ENCODE measurements at regions not wholly inside any gene's neighbourhood (a gene's known extent, or its start where the extent isn't known, plus 50 kb on each side); places are given as distances from the start of the nearest gene placed in this dataset.

DNA sequence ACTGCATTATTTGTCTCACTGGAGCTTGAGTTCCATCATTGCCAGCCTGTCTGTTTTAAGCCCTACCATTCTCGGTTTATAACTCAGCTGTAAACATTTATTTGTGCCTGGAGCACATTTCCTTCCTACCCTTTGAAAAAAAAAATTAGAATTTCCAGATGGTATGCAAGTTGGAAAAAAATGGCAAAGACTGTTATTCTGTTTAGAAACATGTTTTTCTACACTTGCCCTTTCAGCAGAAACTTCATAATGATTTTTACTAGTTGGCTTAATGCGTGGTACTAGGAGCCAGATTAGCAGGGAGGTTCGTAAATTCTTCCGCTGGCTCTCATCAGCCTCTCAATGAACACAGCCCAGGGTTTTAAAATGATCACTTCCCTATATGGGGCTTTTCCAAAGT is 238.8 kb upstream of the WWC1 start:
- H3K4me3 ChIP-seq (ENCODE audit: low read depth in 1 of 5, low read length in 5 of 5) = no peak overlapping the region
- no peaks in the 10 kb centered on the region for H3K36me3 ChIP-seq (ENCODE audit: control insufficient read depth in 5 of 5, insufficient read depth in 5 of 5, low read length in 5 of 5)
- no peak overlapping the region for H3K9ac ChIP-seq (ENCODE audit: low read length in 5 of 5)
- no peaks in the 10 kb centered on the region for H3K9me3 ChIP-seq (ENCODE audit: control insufficient read depth in 5 of 5, low read length in 5 of 5)
- H3K27me3 ChIP-seq (ENCODE audit: control insufficient read depth in 5 of 5, insufficient read depth in 4 of 5, low read length in 5 of 5) = no peaks in the 10 kb centered on the region
- no peak overlapping the region for H3K27ac ChIP-seq (ENCODE audit: low read depth, low read length)
- H3K4me1 ChIP-seq (ENCODE audit: control insufficient read depth in 5 of 5, insufficient read depth in 5 of 5, low read length in 5 of 5) = peaks cover 0 to 2% (median under 1%) of the 10 kb centered on the region in 5 donors

DNA sequence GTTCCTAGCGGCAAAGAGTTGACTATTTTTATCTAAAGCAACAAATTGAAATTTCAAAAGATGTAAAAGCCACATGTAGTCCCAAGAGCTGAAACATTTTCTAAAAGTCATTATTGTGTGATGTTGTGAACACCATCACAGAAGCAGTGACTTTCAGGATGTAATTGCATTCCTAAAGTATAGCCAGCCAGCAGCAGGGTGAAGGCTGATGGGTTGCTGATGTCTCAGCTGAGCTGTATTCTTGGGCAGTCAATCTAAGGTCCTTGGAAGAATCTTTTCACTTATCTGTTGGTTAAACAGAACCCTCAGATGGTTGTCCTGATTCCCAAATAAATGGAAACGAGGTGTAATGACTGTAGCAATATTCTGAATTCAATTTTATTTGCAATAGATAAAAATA is 237.4 kb upstream of the WWC1 start:
- Histone ChIP-seq H3K27me3 (ENCODE audit: control insufficient read depth in 5 of 5, insufficient read depth in 4 of 5, low read length in 5 of 5) (no peaks in the 10 kb centered on the region), H3K36me3 (ENCODE audit: control insufficient read depth in 5 of 5, insufficient read depth in 5 of 5, low read length in 5 of 5) (no peaks in the 10 kb centered on the region), H3K4me3 (ENCODE audit: low read depth in 1 of 5, low read length in 5 of 5) (no peak overlapping the region), H3K27ac (ENCODE audit: low read depth, low read length) (no peak overlapping the region), H3K9me3 (ENCODE audit: control insufficient read depth in 5 of 5, low read length in 5 of 5) (no peaks in the 10 kb centered on the region), H3K9ac (ENCODE audit: low read length in 5 of 5) (no peak overlapping the region), H3K4me1 (ENCODE audit: control insufficient read depth in 5 of 5, insufficient read depth in 5 of 5, low read length in 5 of 5) (peaks cover 0 to 3% (median 0%) of the 10 kb centered on the region in 5 donors)

DNA sequence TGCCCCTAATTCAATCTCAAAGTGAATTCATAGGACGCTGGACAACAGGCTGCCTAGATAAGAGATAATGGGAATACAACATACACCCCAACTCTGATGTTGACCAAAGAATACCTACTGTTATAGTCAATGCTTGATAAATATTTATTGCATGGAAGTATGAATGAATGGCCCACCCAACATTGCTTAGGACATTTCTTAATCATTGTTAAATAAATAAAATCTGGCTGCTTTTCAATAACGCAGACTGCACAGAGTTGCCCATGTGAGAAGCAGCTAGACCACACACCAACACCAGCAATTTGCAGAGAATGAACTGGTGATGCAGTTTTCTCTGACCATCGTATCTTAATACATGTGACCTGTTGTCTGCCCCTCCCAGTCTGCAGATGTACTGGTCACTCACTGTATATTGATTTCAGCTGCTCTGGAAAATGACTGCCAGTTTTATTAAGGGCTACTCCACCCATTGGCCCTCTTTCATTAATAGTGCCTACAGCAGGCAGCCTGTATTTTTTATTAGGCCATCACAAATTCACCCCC is 236.2 kb upstream of the WWC1 start:
- peaks cover 0 to 8% (median 0%) of the 10 kb centered on the region in 5 donors for H3K4me1 ChIP-seq (ENCODE audit: control insufficient read depth in 5 of 5, insufficient read depth in 5 of 5, low read length in 5 of 5)

DNA sequence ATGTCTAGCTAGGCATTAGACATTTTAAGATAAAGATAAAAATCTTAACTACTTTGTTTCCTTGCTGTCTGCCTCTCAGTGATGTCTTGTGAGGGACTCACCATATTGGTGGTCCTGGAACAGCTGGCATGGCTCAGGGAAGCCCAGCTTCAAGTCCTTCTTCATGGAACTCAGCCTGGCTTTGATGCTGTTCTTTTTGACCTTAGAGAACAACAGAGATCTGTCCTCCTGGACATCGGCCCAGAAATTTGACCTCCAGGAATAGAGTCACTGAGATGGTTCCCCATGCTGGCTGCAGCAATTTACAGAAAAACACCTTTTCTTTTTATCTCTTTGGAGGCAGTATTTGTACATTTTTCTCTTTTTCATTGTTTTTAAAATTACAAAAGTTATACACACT is 235.5 kb upstream of the WWC1 start:
- Histone ChIP-seq H3K36me3 (ENCODE audit: control insufficient read depth in 5 of 5, insufficient read depth in 5 of 5, low read length in 5 of 5) (no peaks in the 10 kb centered on the region), H3K27me3 (ENCODE audit: control insufficient read depth in 5 of 5, insufficient read depth in 4 of 5, low read length in 5 of 5) (no peaks in the 10 kb centered on the region), H3K4me1 (ENCODE audit: control insufficient read depth in 5 of 5, insufficient read depth in 5 of 5, low read length in 5 of 5) (peaks cover 0 to 8% (median 0%) of the 10 kb centered on the region in 5 donors), H3K27ac (ENCODE audit: low read depth, low read length) (no peak overlapping the region), H3K4me3 (ENCODE audit: low read depth in 1 of 5, low read length in 5 of 5) (no peak overlapping the region), H3K9me3 (ENCODE audit: control insufficient read depth in 5 of 5, low read length in 5 of 5) (no peaks in the 10 kb centered on the region), H3K9ac (ENCODE audit: low read length in 5 of 5) (no peak overlapping the region)

More for the DNA sequence above, 236.2 kb upstream of the WWC1 start:
- Histone ChIP-seq H3K4me3 (ENCODE audit: low read depth in 1 of 5, low read length in 5 of 5) (no peak overlapping the region), H3K27ac (ENCODE audit: low read depth, low read length) (no peak overlapping the region), H3K27me3 (ENCODE audit: control insufficient read depth in 5 of 5, insufficient read depth in 4 of 5, low read length in 5 of 5) (no peaks in the 10 kb centered on the region), H3K9ac (ENCODE audit: low read length in 5 of 5) (no peak overlapping the region), H3K36me3 (ENCODE audit: control insufficient read depth in 5 of 5, insufficient read depth in 5 of 5, low read length in 5 of 5) (no peaks in the 10 kb centered on the region), H3K9me3 (ENCODE audit: control insufficient read depth in 5 of 5, low read length in 5 of 5) (no peaks in the 10 kb centered on the region)

DNA sequence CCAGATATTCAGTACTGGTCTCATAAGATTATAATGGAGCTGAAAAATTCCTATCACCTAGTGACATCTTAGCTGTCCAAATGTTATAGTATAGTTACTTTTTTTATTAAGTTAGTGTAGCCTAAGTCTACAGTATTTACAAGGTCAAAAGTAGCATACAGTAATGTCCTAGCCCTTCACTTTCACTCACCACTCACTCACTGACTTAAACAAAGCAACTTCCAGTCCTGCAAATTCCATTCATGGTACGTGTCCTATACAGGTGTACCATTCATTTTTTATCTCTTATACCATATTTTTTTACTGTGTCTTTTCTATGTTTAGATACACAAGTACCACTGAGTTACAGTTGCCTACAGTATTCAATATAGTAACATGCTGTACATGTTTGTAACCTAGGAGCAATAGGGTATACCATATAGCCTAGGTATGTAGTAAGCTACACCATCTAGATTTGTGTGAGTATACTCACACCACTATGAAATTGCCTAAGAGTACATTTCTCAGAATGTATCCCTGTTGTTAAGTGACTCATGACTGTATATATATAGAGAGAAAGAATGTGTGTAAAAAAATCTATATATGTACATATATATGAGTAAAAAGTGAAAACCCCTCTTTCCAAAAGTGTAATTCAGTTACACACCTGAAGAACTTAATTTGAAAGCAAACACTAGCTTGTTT is 234.8 kb upstream of the WWC1 start:
- no peak overlapping the region for H3K9ac ChIP-seq (ENCODE audit: low read length in 5 of 5)
- H3K4me1 ChIP-seq (ENCODE audit: control insufficient read depth in 5 of 5, insufficient read depth in 5 of 5, low read length in 5 of 5) = peaks cover 0 to 8% (median 0%) of the 10 kb centered on the region in 5 donors
- H3K4me3 ChIP-seq (ENCODE audit: low read depth in 1 of 5, low read length in 5 of 5) = no peak overlapping the region
- H3K36me3 ChIP-seq (ENCODE audit: control insufficient read depth in 5 of 5, insufficient read depth in 5 of 5, low read length in 5 of 5) = no peaks in the 10 kb centered on the region
- no peak overlapping the region for H3K27ac ChIP-seq (ENCODE audit: low read depth, low read length)
- no peaks in the 10 kb centered on the region for H3K27me3 ChIP-seq (ENCODE audit: control insufficient read depth in 5 of 5, insufficient read depth in 4 of 5, low read length in 5 of 5)
- no peaks in the 10 kb centered on the region for H3K9me3 ChIP-seq (ENCODE audit: control insufficient read depth in 5 of 5, low read length in 5 of 5)

DNA sequence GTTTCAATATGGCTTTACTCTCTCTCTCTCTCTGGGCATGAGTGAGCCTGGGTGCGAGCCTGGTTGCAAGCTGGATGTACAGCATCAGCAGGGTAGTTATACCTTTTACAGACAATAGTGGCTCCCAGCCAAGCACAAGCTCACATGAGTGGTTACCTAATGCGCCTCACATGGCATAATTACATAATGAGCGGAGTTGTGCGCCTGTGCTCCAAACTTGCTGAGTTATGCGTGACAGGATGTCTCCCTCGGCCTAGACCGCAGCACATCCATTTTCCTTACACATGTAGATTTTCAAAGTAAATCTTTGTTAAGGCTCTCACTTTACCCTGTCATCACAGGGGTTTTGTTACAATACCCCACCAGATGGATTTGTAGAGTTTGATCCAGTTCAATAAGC is 233.5 kb upstream of the WWC1 start:
- Histone ChIP-seq H3K9me3 (ENCODE audit: control insufficient read depth in 5 of 5, low read length in 5 of 5) (no peaks in the 10 kb centered on the region), H3K27ac (ENCODE audit: low read depth, low read length) (no peak overlapping the region), H3K36me3 (ENCODE audit: control insufficient read depth in 5 of 5, insufficient read depth in 5 of 5, low read length in 5 of 5) (no peaks in the 10 kb centered on the region), H3K9ac (ENCODE audit: low read length in 5 of 5) (no peak overlapping the region), H3K27me3 (ENCODE audit: control insufficient read depth in 5 of 5, insufficient read depth in 4 of 5, low read length in 5 of 5) (no peaks in the 10 kb centered on the region), H3K4me1 (ENCODE audit: control insufficient read depth in 5 of 5, insufficient read depth in 5 of 5, low read length in 5 of 5) (peaks cover 0 to 8% (median 0%) of the 10 kb centered on the region in 5 donors), H3K4me3 (ENCODE audit: low read depth in 1 of 5, low read length in 5 of 5) (no peak overlapping the region)

DNA sequence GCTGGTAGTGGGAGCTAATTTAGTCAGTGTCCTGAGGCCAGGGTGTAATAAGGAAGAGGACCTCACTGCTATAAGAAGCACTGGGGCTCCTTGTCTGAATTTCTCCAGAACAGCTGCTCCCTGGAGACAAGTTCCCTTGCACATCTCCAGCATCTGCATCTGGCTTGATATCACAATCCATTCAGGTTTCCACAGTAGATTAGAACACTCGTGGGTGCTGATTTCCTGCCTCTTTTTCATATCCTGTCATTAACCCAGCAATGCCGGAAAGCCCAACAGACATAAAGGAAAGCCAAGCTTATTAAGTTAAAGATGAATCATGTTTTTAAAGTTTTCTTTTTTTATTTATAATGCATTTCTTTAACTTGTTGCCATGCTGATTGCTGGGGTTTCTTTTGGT is 232.3 kb upstream of the WWC1 start:
- Histone ChIP-seq H3K36me3 (ENCODE audit: control insufficient read depth in 5 of 5, insufficient read depth in 5 of 5, low read length in 5 of 5) (no peaks in the 10 kb centered on the region), H3K27ac (ENCODE audit: low read depth, low read length) (no peak overlapping the region), H3K9ac (ENCODE audit: low read length in 5 of 5) (no peak overlapping the region), H3K4me3 (ENCODE audit: low read depth in 1 of 5, low read length in 5 of 5) (no peak overlapping the region), H3K9me3 (ENCODE audit: control insufficient read depth in 5 of 5, low read length in 5 of 5) (no peaks in the 10 kb centered on the region), H3K27me3 (ENCODE audit: control insufficient read depth in 5 of 5, insufficient read depth in 4 of 5, low read length in 5 of 5) (no peaks in the 10 kb centered on the region), H3K4me1 (ENCODE audit: control insufficient read depth in 5 of 5, insufficient read depth in 5 of 5, low read length in 5 of 5) (peaks cover 0 to 8% (median 0%) of the 10 kb centered on the region in 5 donors)

DNA sequence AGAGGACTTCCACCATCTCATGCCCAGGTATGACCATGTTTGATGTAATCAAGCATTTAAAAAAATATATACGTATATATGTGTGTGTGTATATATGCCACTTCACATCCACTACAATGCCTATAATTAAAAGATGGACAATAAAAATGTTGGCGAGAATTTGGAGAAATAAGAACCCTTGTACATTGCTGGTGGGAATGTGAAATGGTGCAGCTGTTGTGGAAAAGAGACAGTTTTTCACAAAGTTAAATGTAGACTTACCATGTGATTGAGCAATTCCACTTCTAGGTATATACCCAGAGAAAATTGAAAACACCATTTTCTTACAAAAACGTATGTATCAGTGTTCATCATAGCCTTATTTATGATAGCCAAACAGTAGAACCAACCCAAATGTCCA is 229.2 kb upstream of the WWC1 start:
- Histone ChIP-seq H3K4me3 (ENCODE audit: low read depth in 1 of 5, low read length in 5 of 5) (no peak overlapping the region), H3K27me3 (ENCODE audit: control insufficient read depth in 5 of 5, insufficient read depth in 4 of 5, low read length in 5 of 5) (no peaks in the 10 kb centered on the region), H3K4me1 (ENCODE audit: control insufficient read depth in 5 of 5, insufficient read depth in 5 of 5, low read length in 5 of 5) (peaks cover 0 to 8% (median 0%) of the 10 kb centered on the region in 5 donors), H3K36me3 (ENCODE audit: control insufficient read depth in 5 of 5, insufficient read depth in 5 of 5, low read length in 5 of 5) (no peaks in the 10 kb centered on the region), H3K9ac (ENCODE audit: low read length in 5 of 5) (no peak overlapping the region), H3K9me3 (ENCODE audit: control insufficient read depth in 5 of 5, low read length in 5 of 5) (no peaks in the 10 kb centered on the region), H3K27ac (ENCODE audit: low read depth, low read length) (no peak overlapping the region)

DNA sequence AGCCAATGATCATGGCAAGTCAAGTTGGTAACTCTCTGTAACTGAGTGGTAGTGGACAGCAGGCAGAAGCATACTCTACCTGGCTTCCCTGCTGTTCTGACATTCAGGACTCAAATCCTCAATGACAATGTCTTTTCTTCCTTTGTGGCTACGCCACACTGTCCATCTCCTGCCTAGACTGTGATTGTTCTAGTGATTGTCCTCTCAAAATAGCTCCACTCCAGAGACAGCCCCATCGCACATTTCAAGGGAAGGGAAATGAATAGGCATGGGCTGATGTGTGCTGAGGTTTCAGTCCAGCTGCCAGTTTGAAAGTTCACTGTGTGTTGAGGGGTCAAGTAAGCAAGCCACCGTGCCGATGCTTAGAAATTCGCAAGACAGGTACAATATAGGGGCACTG is 227.0 kb upstream of the WWC1 start:
- Histone ChIP-seq H3K9me3 (ENCODE audit: control insufficient read depth in 5 of 5, low read length in 5 of 5) (no peaks in the 10 kb centered on the region), H3K9ac (ENCODE audit: low read length in 5 of 5) (no peak overlapping the region), H3K27me3 (ENCODE audit: control insufficient read depth in 5 of 5, insufficient read depth in 4 of 5, low read length in 5 of 5) (no peaks in the 10 kb centered on the region), H3K4me1 (ENCODE audit: control insufficient read depth in 5 of 5, insufficient read depth in 5 of 5, low read length in 5 of 5) (peaks cover 0 to 1% (median 0%) of the 10 kb centered on the region in 5 donors), H3K36me3 (ENCODE audit: control insufficient read depth in 5 of 5, insufficient read depth in 5 of 5, low read length in 5 of 5) (no peaks in the 10 kb centered on the region), H3K27ac (ENCODE audit: low read depth, low read length) (no peak overlapping the region), H3K4me3 (ENCODE audit: low read depth in 1 of 5, low read length in 5 of 5) (no peak overlapping the region)

DNA sequence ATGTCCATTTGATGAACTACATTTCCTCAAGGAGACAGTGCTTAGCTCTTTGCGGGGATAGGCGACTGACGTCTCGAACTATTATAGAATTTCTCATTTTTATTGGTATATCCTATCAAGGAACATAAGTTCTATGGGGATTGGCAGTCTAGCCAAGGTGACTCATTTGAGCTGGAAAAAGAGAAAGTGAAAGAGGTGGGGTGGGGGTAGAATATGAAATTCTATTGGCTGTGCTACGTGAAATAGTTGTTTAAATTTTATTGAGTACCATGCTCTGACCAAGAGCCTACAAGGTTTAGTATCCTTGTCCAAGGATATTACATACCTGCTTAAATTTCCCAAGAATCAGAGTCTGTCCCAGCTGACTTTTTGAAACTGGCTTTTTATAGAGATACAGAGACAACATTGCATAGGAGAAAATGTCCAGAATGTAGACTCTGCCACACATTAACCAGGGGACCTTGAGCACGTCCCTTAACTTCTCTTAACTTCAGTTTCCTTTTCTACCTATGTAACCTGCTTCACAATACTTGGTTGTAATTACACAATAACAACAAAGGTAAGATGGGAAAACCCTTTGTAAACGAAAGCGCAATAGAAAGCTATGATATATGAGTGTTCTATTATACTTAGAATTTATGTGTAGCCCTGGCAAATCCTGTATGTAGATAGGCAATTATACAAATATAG is 226.4 kb upstream of the WWC1 start:
- Histone ChIP-seq H3K27ac (ENCODE audit: low read depth, low read length) (no peak overlapping the region), H3K4me1 (ENCODE audit: control insufficient read depth in 5 of 5, insufficient read depth in 5 of 5, low read length in 5 of 5) (no peaks in the 10 kb centered on the region), H3K9ac (ENCODE audit: low read length in 5 of 5) (no peak overlapping the region), H3K4me3 (ENCODE audit: low read depth in 1 of 5, low read length in 5 of 5) (no peak overlapping the region), H3K27me3 (ENCODE audit: control insufficient read depth in 5 of 5, insufficient read depth in 4 of 5, low read length in 5 of 5) (no peaks in the 10 kb centered on the region), H3K36me3 (ENCODE audit: control insufficient read depth in 5 of 5, insufficient read depth in 5 of 5, low read length in 5 of 5) (no peaks in the 10 kb centered on the region), H3K9me3 (ENCODE audit: control insufficient read depth in 5 of 5, low read length in 5 of 5) (no peaks in the 10 kb centered on the region)

Data from subcutaneous abdominal adipose tissue (tissue), 5 donors.